ENCODE measurements at regions not wholly inside any gene's neighbourhood (a gene's known extent, or its start where the extent isn't known, plus 50 kb on each side); places are given as distances from the start of the nearest gene placed in this dataset.

- no peaks in the 10 kb centered on the region for H4K20me1 ChIP-seq (ENCODE audit: insufficient read depth)
- no peaks in the 10 kb centered on the region for H3K9me3 ChIP-seq (ENCODE audit: low read length)
- no peak overlapping the region for H3K4me2 ChIP-seq (ENCODE audit: low read length)
- no peaks in the 10 kb centered on the region for H3F3A ChIP-seq (ENCODE audit: insufficient read depth, low read length, poor library complexity, severe bottlenecking)
- no peak overlapping the region for H3K9ac ChIP-seq (ENCODE audit: low read length)
- no peak overlapping the region for H3K4me3 ChIP-seq (ENCODE audit: low read length)
- H3K27ac ChIP-seq (ENCODE audit: low read length) = no peak overlapping the region
- H2AFZ ChIP-seq (ENCODE audit: low read depth, low read length) = no peak overlapping the region
- H3K27me3 ChIP-seq (ENCODE audit: insufficient read depth, low read depth, low read length) = no peaks in the 10 kb centered on the region
- no peaks in the 10 kb centered on the region for H3K9me2 ChIP-seq (ENCODE audit: insufficient read depth, low read length)
- no peak for TF ChIP-seq MXI1 (conservative IDR thresholded peaks at IDR 0.05; ENCODE audit: poor library complexity, severe bottlenecking)
- TF ChIP-seq SMC3 (conservative IDR thresholded peaks at IDR 0.05; ENCODE audit: poor library complexity) = no peak
- TF ChIP-seq TAF1 (IDR thresholded peaks at IDR 0.05; ENCODE audit: low read depth) = no peak
- no peak for TF ChIP-seq EP300 (conservative IDR thresholded peaks at IDR 0.05; ENCODE audit: poor library complexity, severe bottlenecking)
- no peak for TF ChIP-seq POLR2AphosphoS5 (IDR thresholded peaks at IDR 0.05)
- no peak for TF ChIP-seq REST (IDR thresholded peaks at IDR 0.05; ENCODE audit: borderline replicate concordance)
- no peak for TF ChIP-seq EZH2 (IDR thresholded peaks at IDR 0.05; ENCODE audit: borderline replicate concordance, insufficient read depth, low read length, poor library complexity, severe bottlenecking)
- TF ChIP-seq CTCF (IDR thresholded peaks at IDR 0.05; ENCODE audit: poor library complexity, severe bottlenecking) = no peak
- H3K36me3 ChIP-seq (ENCODE audit: insufficient read depth, low read length) = no peaks in the 10 kb centered on the region
- H3K79me2 ChIP-seq (replicated peaks; ENCODE audit: insufficient read depth, low read length) = no peaks in the 10 kb centered on the region
Observed at GRCh38 chr3:94308767-94309166, 245.9 kb downstream of the NSUN3 start.

- Histone ChIP-seq H3K4me3 (ENCODE audit: low read length) (no peak overlapping the region), H3K79me2 (replicated peaks; ENCODE audit: insufficient read depth, low read length) (no peaks in the 10 kb centered on the region), H4K20me1 (ENCODE audit: insufficient read depth) (no peaks in the 10 kb centered on the region), H3K4me2 (ENCODE audit: low read length) (no peak overlapping the region), H2AFZ (ENCODE audit: low read depth, low read length) (no peak overlapping the region), H3F3A (ENCODE audit: insufficient read depth, low read length, poor library complexity, severe bottlenecking) (no peaks in the 10 kb centered on the region), H3K9me2 (ENCODE audit: insufficient read depth, low read length) (no peaks in the 10 kb centered on the region), H3K27me3 (ENCODE audit: insufficient read depth, low read depth, low read length) (no peaks in the 10 kb centered on the region), H3K9me3 (ENCODE audit: low read length) (no peaks in the 10 kb centered on the region), H3K27ac (ENCODE audit: low read length) (no peak overlapping the region), H3K36me3 (ENCODE audit: insufficient read depth, low read length) (no peaks in the 10 kb centered on the region), H3K9ac (ENCODE audit: low read length) (no peak overlapping the region)
- TF ChIP-seq CTCF (IDR thresholded peaks at IDR 0.05; ENCODE audit: poor library complexity, severe bottlenecking) (no peak), RAD21 (conservative IDR thresholded peaks at IDR 0.05) (no peak), MXI1 (conservative IDR thresholded peaks at IDR 0.05; ENCODE audit: poor library complexity, severe bottlenecking) (no peak), EP300 (conservative IDR thresholded peaks at IDR 0.05; ENCODE audit: poor library complexity, severe bottlenecking) (no peak), POLR2AphosphoS5 (IDR thresholded peaks at IDR 0.05) (no peak), SMC3 (conservative IDR thresholded peaks at IDR 0.05; ENCODE audit: poor library complexity) (no peak), TAF1 (IDR thresholded peaks at IDR 0.05; ENCODE audit: low read depth) (no peak), REST (IDR thresholded peaks at IDR 0.05; ENCODE audit: borderline replicate concordance) (no peak), EZH2 (IDR thresholded peaks at IDR 0.05; ENCODE audit: borderline replicate concordance, insufficient read depth, low read length, poor library complexity, severe bottlenecking) (no peak)
Observed at GRCh38 chr3:94310341-94311135, 247.7 kb downstream of the NSUN3 start.
